Adrenal gland (tissue), 9 donors: ENCODE measurements at regions not wholly inside any gene's neighbourhood (a gene's known extent, or its start where the extent isn't known, plus 50 kb on each side); places are given as distances from the start of the nearest gene placed in this dataset.

ENCODE experiments used
- DNase-seq, 7 donors: peaks; one replicate each; pipeline ENCODE4 v3.0.0-alpha.2; 2019 to 2020
- H3K27ac ChIP-seq, 5 donors: fragments of 200-600 bp; sonication (generic) in 4 of 5; 1 replicate in 3 of 5; 2 replicates in 2 of 5; pipeline versions ENCODE4 v1.5.1 to v1.8.0; 2016 to 2020; ENCODE audit warnings: mild to moderate bottlenecking in 1 of 5
- H3K27me3 ChIP-seq: fragments of 200-600 bp; 2 replicates; pipeline ENCODE4 v1.8.0; 2021
- H3K36me3 ChIP-seq, 2 donors: fragments of 200-600 bp; replicated peaks in 1 of 2; 1 replicate in 1 of 2; 2 replicates in 1 of 2; pipeline versions ENCODE4 v1.5.1 to v1.8.0; 2018 to 2022
- H3K4me1 ChIP-seq, 2 donors: fragments of 200-600 bp; replicated peaks in 1 of 2; 1 replicate in 1 of 2; 2 replicates in 1 of 2; pipeline versions ENCODE4 v1.5.1 to v1.8.0; 2018 to 2021
- H3K4me3 ChIP-seq, 4 donors: fragments of 200-600 bp; sonication (generic) in 3 of 4; one replicate each; pipeline ENCODE4 v1.5.1; 2016 to 2018
- H3K9me3 ChIP-seq, 3 donors: fragments of 200-600 bp; sonication (generic) in 1 of 3; replicated peaks in 1 of 3; 1 replicate in 2 of 3; 2 replicates in 1 of 3; pipeline versions ENCODE4 v1.5.1 to v1.8.0; 2016 to 2021
- CTCF ChIP-seq, 6 experiments: fragments of 450-650 bp in 4 of 6; fragments of 200-600 bp in 2 of 6; sonication (generic) in 1 of 6; IDR thresholded peaks; 1 replicate in 5 of 6; 2 replicates in 1 of 6; pipeline versions ENCODE4 v1.5.1 to v1.8.0; 2016 to 2021; ENCODE audit warnings: antibody characterized with exemption in 6 of 6, mild to moderate bottlenecking in 2 of 6, moderate library complexity in 1 of 6
- POLR2A ChIP-seq, 2 donors: fragments of 450-650 bp; IDR thresholded peaks; one replicate each; pipeline ENCODE4 v1.6.1; 2017; ENCODE audit warnings: antibody characterized with exemption in 2 of 2, mild to moderate bottlenecking in 2 of 2, moderate library complexity in 1 of 2
- WGBS, 4 donors: extraction: QIAGEN DNeasy Blood & Tissue Kit in 2 of 4; methylation state at CpG; one replicate each; pipeline versions ENCODE4 v1.1.5 to v1.1.7; 2013 to 2017; 5-methylcytosine and 5-hydroxymethylcytosine counted together
- intact Hi-C, 2 donors: fragments of 100-400 bp; cut with DNase I; formaldehyde crosslinking; loops; one replicate each; pipeline versions ENCODE4 v1.14.1 to v1.15.0; 2022 to 2023
- donor health status: healthy with polysubstance abuse.
- donor health status: Bipolar disorder and iron deficiency.
- donor health status: DM: yes; HTN: yes; CAD: no.
- donor health status: DM: no; HTN: no; CAD: no.
- donor health status: DM: no; HTN: no; CAD: no.

- Histone ChIP-seq H3K27me3 (no peaks in the 10 kb centered on the region), H3K27ac (no peak overlapping the region), H3K4me3 (no peak overlapping the region), H3K36me3 (no peaks in the 10 kb centered on the region), H3K4me1 (no peaks in the 10 kb centered on the region), H3K9me3 (no peaks in the 10 kb centered on the region)
- 69 to 88% (median 78%) methylated on average over 4 to 17 of the region's 17 CpGs for WGBS, 4 donors
- TF ChIP-seq CTCF (IDR thresholded peaks at IDR 0.05) = no peak
- no peak for TF ChIP-seq POLR2A (IDR thresholded peaks at IDR 0.05)
- intact Hi-C loops = no loop called here
- DNase-seq = no peak
Measured at GRCh38 chr12:111055181-111055880, 135.0 kb upstream of the MYL2 start.

GRCh38 chr12:111048991-111049390, 128.6 kb upstream of the MYL2 start:
- TF ChIP-seq POLR2A (IDR thresholded peaks at IDR 0.05) (no peak), CTCF (IDR thresholded peaks at IDR 0.05) (no peak)
- no peak for DNase-seq
- intact Hi-C loops = no loop called here
- H3K4me3 ChIP-seq = no peak overlapping the region
- H3K27ac ChIP-seq = no peak overlapping the region
- no peaks in the 10 kb centered on the region for H3K9me3 ChIP-seq
- WGBS, 4 donors = 53 to 64% (median 62%) methylated on average over 2 of the region's 2 CpGs
- H3K4me1 ChIP-seq = no peaks in the 10 kb centered on the region
- H3K27me3 ChIP-seq = no peaks in the 10 kb centered on the region
- no peaks in the 10 kb centered on the region for H3K36me3 ChIP-seq

- Histone ChIP-seq H3K27me3 (no peaks in the 10 kb centered on the region), H3K27ac (no peak overlapping the region), H3K4me3 (no peak overlapping the region), H3K9me3 (no peaks in the 10 kb centered on the region), H3K36me3 (no peaks in the 10 kb centered on the region), H3K4me1 (no peaks in the 10 kb centered on the region)
- WGBS, 4 donors = 81 to 86% (median 82%) methylated on average over 19 to 22 of the region's 22 CpGs
- TF ChIP-seq CTCF (IDR thresholded peaks at IDR 0.05) (no peak), POLR2A (IDR thresholded peaks at IDR 0.05) (no peak)
- no peak for DNase-seq
- intact Hi-C loops = no loop called here
Measured at GRCh38 chr12:111046896-111047295, 126.5 kb upstream of the MYL2 start.

GRCh38 chr12:111045941-111046340, 125.6 kb upstream of the MYL2 start:
- no peak for DNase-seq
- WGBS, 4 donors = 73 to 87% (median 85%) methylated on average over 4 to 7 of the region's 7 CpGs
- intact Hi-C loops = no loop called here

More at GRCh38 chr12:111045941-111046340, 125.6 kb upstream of the MYL2 start:
- Histone ChIP-seq H3K27ac (no peak overlapping the region), H3K9me3 (no peaks in the 10 kb centered on the region), H3K36me3 (no peaks in the 10 kb centered on the region), H3K4me1 (no peaks in the 10 kb centered on the region), H3K27me3 (no peaks in the 10 kb centered on the region), H3K4me3 (no peak overlapping the region)
- no peak for TF ChIP-seq CTCF (IDR thresholded peaks at IDR 0.05)
- no peak for TF ChIP-seq POLR2A (IDR thresholded peaks at IDR 0.05)
